ENCODE measurements at regions not wholly inside any gene's neighbourhood (a gene's known extent, or its start where the extent isn't known, plus 50 kb on each side); places are given as distances from the start of the nearest gene placed in this dataset.

GRCh38 chr13:34277936-34278335 lies 460.0 kb downstream of the RFC3 start:
- TF ChIP-seq CTCF (IDR thresholded peaks at IDR 0.05): no peak
- TF ChIP-seq POLR2A (IDR thresholded peaks at IDR 0.05): no peak

Data from esophagus squamous epithelium (tissue), 4 donors.